Fibroblast of lung (primary cell): ENCODE measurements at regions not wholly inside any gene's neighbourhood (a gene's known extent, or its start where the extent isn't known, plus 50 kb on each side); places are given as distances from the start of the nearest gene placed in this dataset.

Experiments
- CTCF ChIP-seq, 2 donors: IDR thresholded peaks in 1 of 2; conservative IDR thresholded peaks in 1 of 2; 1 replicate in 1 of 2; 2 replicates in 1 of 2; pipeline ENCODE4 v1.5.1; 2011 to 2012; ENCODE audit warnings: low read length in 2 of 2, control low read depth in 1 of 2, inconsistent platforms in 1 of 2, low read depth in 1 of 2, mild to moderate bottlenecking in 1 of 2
- EZH2 ChIP-seq: IDR thresholded peaks from 2 replicates; pipeline ENCODE4 v1.5.1; 2012; ENCODE audit warnings: low read length, control low read depth, mild to moderate bottlenecking; ENCODE audit errors: missing control alignments

DNA sequence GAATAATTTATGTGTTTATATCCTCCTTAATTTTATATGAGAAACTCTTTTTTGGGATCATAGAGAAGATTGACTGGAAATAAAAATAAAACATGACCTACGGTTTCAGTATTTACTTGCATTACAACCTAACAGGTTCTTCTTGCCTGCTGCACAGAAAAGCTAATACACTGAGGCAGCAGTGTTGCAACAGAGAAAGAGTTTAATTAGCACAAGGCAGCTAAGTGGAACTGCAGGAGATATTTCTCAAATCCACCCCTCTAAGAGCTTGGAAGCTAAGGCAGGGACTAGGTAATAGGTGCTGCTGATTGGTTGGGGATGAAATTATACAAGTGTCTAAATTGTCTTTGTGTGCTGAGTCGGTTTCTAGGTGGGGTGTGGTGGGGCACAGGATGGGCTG lies 380.9 kb downstream of the DIRAS2 start:
- TF ChIP-seq CTCF (conservative IDR thresholded peaks at IDR 0.05 in 1 of 2, IDR thresholded peaks at IDR 0.05 in 1 of 2; ENCODE audit: low read depth in 1 of 2, low read length in 2 of 2) = no peak
- no peak for TF ChIP-seq EZH2
